WTC11 (cell line): ENCODE measurements at regions not wholly inside any gene's neighbourhood (a gene's known extent, or its start where the extent isn't known, plus 50 kb on each side); places are given as distances from the start of the nearest gene placed in this dataset.

Experiments used
- ATAC-seq: fragments of 200-7000 bp; cut with Tn5 transposase; 2 replicates; pipeline ENCODE4 v1.10.0; 2021; ENCODE audit warnings: mild to moderate bottlenecking, moderate library complexity
- CTCF ChIA-PET: fragments of 300-600 bp; sonication (Branson Sonifier 250); formaldehyde crosslinking; loops from one replicate; lab custom pipeline; 2021; ENCODE audit warnings: antibody characterized with exemption; lab: Charles Lee
- POLR2A ChIA-PET: fragments of 350-600 bp; sonication (Branson Sonifier 250); formaldehyde crosslinking; loops from one replicate; lab custom pipeline; 2021; ENCODE audit warnings: antibody characterized with exemption; lab: Charles Lee
- DNase-seq: peaks from one replicate; pipeline ENCODE4 v3.0.0; 2021; ENCODE audit warnings: low spot score
- H3K27ac Mint-ChIP-seq: 2 replicates; pipeline ENCODE4 v1.8.0; 2021; ENCODE audit warnings: mixed read lengths
- H3K27me3 Mint-ChIP-seq: 2 replicates; pipeline ENCODE4 v1.8.0; 2021; ENCODE audit warnings: low read depth, mild to moderate bottlenecking, moderate library complexity, mixed read lengths
- H3K36me3 Mint-ChIP-seq: 2 replicates; pipeline ENCODE4 v1.8.0; 2021; ENCODE audit warnings: mixed read lengths
- H3K4me1 Mint-ChIP-seq: 2 replicates; pipeline ENCODE4 v1.8.0; 2022; ENCODE audit warnings: mixed read lengths
- H3K4me3 Mint-ChIP-seq: 2 replicates; pipeline ENCODE4 v1.8.0; 2021; ENCODE audit warnings: mild to moderate bottlenecking, moderate library complexity, mixed read lengths
- H3K9me3 Mint-ChIP-seq: 2 replicates; pipeline ENCODE4 v1.8.0; 2021; ENCODE audit warnings: mixed read lengths
- ATF1 ChIP-seq: sonication (generic); formaldehyde crosslinking; IDR thresholded peaks from 2 replicates; pipeline ENCODE4 v1.8.1; 2023; ENCODE audit warnings: mild to moderate bottlenecking, moderate library complexity, missing genetic modification reagents
- ATF6 ChIP-seq: sonication (generic); formaldehyde crosslinking; IDR thresholded peaks from 2 replicates; pipeline ENCODE4 v1.8.1; 2023; ENCODE audit warnings: mild to moderate bottlenecking, missing genetic modification reagents
- ELF4 ChIP-seq: sonication (generic); formaldehyde crosslinking; IDR thresholded peaks from 2 replicates; pipeline ENCODE4 v1.8.1; 2022; ENCODE audit warnings: low read depth, mild to moderate bottlenecking, moderate library complexity, missing genetic modification reagents
- ETV6 ChIP-seq: sonication (generic); formaldehyde crosslinking; IDR thresholded peaks from 2 replicates; pipeline ENCODE4 v1.8.1; 2022; ENCODE audit warnings: mild to moderate bottlenecking, missing genetic modification reagents
- FOXJ3 ChIP-seq: sonication (generic); formaldehyde crosslinking; IDR thresholded peaks from 2 replicates; pipeline ENCODE4 v1.9.0; 2021; ENCODE audit warnings: missing genetic modification reagents, mild to moderate bottlenecking, borderline replicate concordance
- IRF1 ChIP-seq: sonication (generic); formaldehyde crosslinking; IDR thresholded peaks from 2 replicates; pipeline ENCODE4 v1.8.0; 2023; ENCODE audit warnings: missing genetic modification reagents
- KAT7 ChIP-seq: sonication (generic); formaldehyde crosslinking; IDR thresholded peaks from 2 replicates; pipeline ENCODE4 v1.8.1; 2023; ENCODE audit warnings: missing genetic modification reagents, mild to moderate bottlenecking, borderline replicate concordance
- MAX ChIP-seq: sonication (generic); formaldehyde crosslinking; IDR thresholded peaks from 2 replicates; pipeline ENCODE4 v1.8.0; 2022; ENCODE audit warnings: mild to moderate bottlenecking, missing genetic modification reagents
- MYBL2 ChIP-seq: sonication (generic); formaldehyde crosslinking; IDR thresholded peaks from 2 replicates; pipeline ENCODE4 v1.8.1; 2023; ENCODE audit warnings: mild to moderate bottlenecking, moderate library complexity, missing genetic modification reagents
- NFYB ChIP-seq: sonication (generic); formaldehyde crosslinking; conservative IDR thresholded peaks from 2 replicates; pipeline ENCODE4 v1.8.0; 2022; ENCODE audit warnings: low read depth, missing genetic modification reagents
- OVOL2 ChIP-seq: fragments of 250-450 bp; sonication (Bioruptor Pico); IDR thresholded peaks from 2 replicates; pipeline ENCODE4 v1.9.0; 2021; ENCODE audit warnings: mild to moderate bottlenecking, borderline replicate concordance
- PREB ChIP-seq: sonication (generic); formaldehyde crosslinking; IDR thresholded peaks from 2 replicates; pipeline ENCODE4 v1.8.1; 2022; ENCODE audit warnings: mild to moderate bottlenecking, missing genetic modification reagents, moderate library complexity, borderline replicate concordance
- PRRX2 ChIP-seq: fragments of 250-450 bp; sonication (Bioruptor Pico); IDR thresholded peaks from 2 replicates; pipeline ENCODE4 v1.8.0; 2021; ENCODE audit warnings: mild to moderate bottlenecking
- RELA ChIP-seq: sonication (generic); formaldehyde crosslinking; IDR thresholded peaks from 2 replicates; pipeline ENCODE4 v1.8.1; 2022; ENCODE audit warnings: missing genetic modification reagents, mild to moderate bottlenecking, borderline replicate concordance
- RORB ChIP-seq: fragments of 250-450 bp; sonication (Bioruptor Pico); IDR thresholded peaks from 2 replicates; pipeline ENCODE4 v1.9.0; 2021; ENCODE audit warnings: mild to moderate bottlenecking
- SOX15 ChIP-seq: fragments of 250-450 bp; sonication (Bioruptor Pico); IDR thresholded peaks from 2 replicates; pipeline ENCODE4 v1.9.0; 2021; ENCODE audit warnings: mild to moderate bottlenecking
- STAT6 ChIP-seq: sonication (generic); formaldehyde crosslinking; conservative IDR thresholded peaks from 2 replicates; pipeline ENCODE4 v1.8.1; 2023; ENCODE audit warnings: mild to moderate bottlenecking, low read depth, missing genetic modification reagents, moderate library complexity
- TCF7 ChIP-seq: sonication (generic); formaldehyde crosslinking; IDR thresholded peaks from 2 replicates; pipeline ENCODE4 v1.8.0; 2022; ENCODE audit warnings: mild to moderate bottlenecking, low read depth, missing genetic modification reagents, moderate library complexity
- USF2 ChIP-seq: sonication (generic); formaldehyde crosslinking; IDR thresholded peaks from 2 replicates; pipeline ENCODE4 v1.8.1; 2023; ENCODE audit warnings: mild to moderate bottlenecking, missing genetic modification reagents, moderate library complexity
- ZNF219 ChIP-seq: sonication (generic); formaldehyde crosslinking; IDR thresholded peaks from 2 replicates; pipeline ENCODE4 v1.8.0; 2023; ENCODE audit warnings: missing genetic modification reagents, mild to moderate bottlenecking, borderline replicate concordance
- ZNF281 ChIP-seq: sonication (generic); formaldehyde crosslinking; IDR thresholded peaks from 2 replicates; pipeline ENCODE4 v1.8.0; 2023; ENCODE audit warnings: mild to moderate bottlenecking, missing genetic modification reagents
- ZNF396 ChIP-seq: fragments of 250-450 bp; sonication (Bioruptor Pico); IDR thresholded peaks from 2 replicates; pipeline ENCODE4 v1.8.0; 2021; ENCODE audit warnings: mild to moderate bottlenecking, moderate library complexity, borderline replicate concordance

GRCh38 chr4:169934794-169935429 lies 91.3 kb downstream of the MFAP3L start:
- POLR2A ChIA-PET: no interaction called here
- H3K36me3 Mint-ChIP-seq: 0 out of 2 replicates have a peak, but pooled peaks cover 4% of the 10 kb centered on the region
- H3K4me1 Mint-ChIP-seq: peaks cover 40% of the 10 kb centered on the region
- TF ChIP-seq IRF1 (no peak), ZNF396 (no peak), RELA (no peak), ATF6 (CRISPR knock-in tag) (no peak), STAT6 (CRISPR knock-in tag) (no peak)
- CTCF ChIA-PET: interaction anchor here (1.3 kb wide), 1 partner anchor 16 kb away, joined by 5 read pairs; no protein-coding TSS in a partner anchor
- peak overlapping the region; percentile 89 for H3K27ac Mint-ChIP-seq
- H3K27me3 Mint-ChIP-seq: no peaks in the 10 kb centered on the region
- DNase-seq (no peak), ATAC-seq (peak; percentile 81)
- peaks cover 7% of the 10 kb centered on the region for H3K9me3 Mint-ChIP-seq
- H3K4me3 Mint-ChIP-seq: no peak overlapping the region

GRCh38 chr4:169933531-169933930 lies 92.7 kb downstream of the MFAP3L start:
- ChIA-PET POLR2A (no interaction called here), CTCF (no interaction called here)
- no peak for ATAC-seq
- H3K4me3 Mint-ChIP-seq: no peak overlapping the region
- peaks cover 39% of the 10 kb centered on the region for H3K4me1 Mint-ChIP-seq
- H3K36me3 Mint-ChIP-seq: 0 out of 2 replicates have a peak, but pooled peaks cover 4% of the 10 kb centered on the region
- TF ChIP-seq RORB (CRISPR knock-in tag) (no peak), FOXJ3 (no peak), ELF4 (no peak), PREB (no peak), PRRX2 (CRISPR knock-in tag) (no peak), USF2 (CRISPR knock-in tag) (no peak), TCF7 (CRISPR knock-in tag) (no peak), NFYB (CRISPR knock-in tag) (no peak), ATF1 (no peak), KAT7 (CRISPR knock-in tag) (no peak), ZNF281 (no peak), RELA (no peak), ATF6 (CRISPR knock-in tag) (no peak), OVOL2 (CRISPR knock-in tag) (no peak), MAX (CRISPR knock-in tag) (no peak), SOX15 (CRISPR knock-in tag) (no peak), MYBL2 (CRISPR knock-in tag) (no peak), ZNF219 (CRISPR knock-in tag) (no peak), ETV6 (CRISPR knock-in tag) (no peak)
- no peaks in the 10 kb centered on the region for H3K27me3 Mint-ChIP-seq
- H3K9me3 Mint-ChIP-seq: peaks cover 7% of the 10 kb centered on the region
- H3K27ac Mint-ChIP-seq: no peak overlapping the region; the same call in 1 of the 2 replicates
- no peak for DNase-seq
